ENCODE measurements at regions not wholly inside any gene's neighbourhood (a gene's known extent, or its start where the extent isn't known, plus 50 kb on each side); places are given as distances from the start of the nearest gene placed in this dataset.

- TF ChIP-seq MAX (CRISPR knock-in tag; IDR thresholded peaks at IDR 0.05) = no peak
- no peak for TF ChIP-seq CTCF (IDR thresholded peaks at IDR 0.05)
- no peak for TF ChIP-seq ATF3 (CRISPR knock-in tag; conservative IDR thresholded peaks at IDR 0.05)
- no peak for TF ChIP-seq ERG (CRISPR knock-in tag; IDR thresholded peaks at IDR 0.05)
- no peak for TF ChIP-seq RELA (CRISPR knock-in tag; IDR thresholded peaks at IDR 0.05; ENCODE audit: borderline replicate concordance)
- no peak for TF ChIP-seq USF2 (CRISPR knock-in tag; IDR thresholded peaks at IDR 0.05)
- no peak for TF ChIP-seq IRF1 (CRISPR knock-in tag; IDR thresholded peaks at IDR 0.05)
- no peak for TF ChIP-seq EMX1 (CRISPR knock-in tag; IDR thresholded peaks at IDR 0.05)
- no peak for TF ChIP-seq CBFB (CRISPR knock-in tag; IDR thresholded peaks at IDR 0.05; ENCODE audit: low read depth)
- no peak for TF ChIP-seq TEAD4 (CRISPR knock-in tag; IDR thresholded peaks at IDR 0.05)
- no peak for TF ChIP-seq JUN (CRISPR knock-in tag; IDR thresholded peaks at IDR 0.05)
Measured at GRCh38 chr10:56096226-56096517, 264.9 kb downstream of the ZWINT start.

All from WTC11 (cell line).